ENCODE measurements at regions not wholly inside any gene's neighbourhood (a gene's known extent, or its start where the extent isn't known, plus 50 kb on each side); places are given as distances from the start of the nearest gene placed in this dataset.
"Not testable (repeated sequence)": the region's sequence is repeated elsewhere in the genome, so short reads cannot be mapped to it uniquely, and the experiment has no call there.

GRCh38 chr7:22043367-22043766 lies 97.7 kb upstream of the CDCA7L start:
- DNase-seq (no peak), ATAC-seq (ENCODE audit: poor library complexity) (no peak)
- intact Hi-C loops (cut with DNase I, micrococcal nuclease): no loop called here
- Mint-ChIP-seq H3K27ac (no peak overlapping the region), H3K4me3 (no peak overlapping the region), H3K36me3 (ENCODE audit: low read depth) (no peaks in the 10 kb centered on the region), H3K9me3 (no peaks in the 10 kb centered on the region), H3K27me3 (peaks cover 15% of the 10 kb centered on the region), H3K4me1 (ENCODE audit: low read depth) (no peaks in the 10 kb centered on the region)
- ChIA-PET CTCF (no interaction called here), POLR2A (no interaction called here)
- Histone ChIP-seq H3K27ac (ENCODE audit: low read depth in 1 of 2, low read length in 2 of 2) (no peak overlapping the region), H3K27me3 (ENCODE audit: control insufficient read depth in 1 of 2, insufficient read depth in 2 of 2, low read length in 2 of 2) (peaks cover 0 to 5% of the 10 kb centered on the region in 2 experiments), H3K4me3 (ENCODE audit: low read length) (no peak overlapping the region), H3K36me3 (ENCODE audit: insufficient read depth, low read length) (no peaks in the 10 kb centered on the region), H3K4me1 (ENCODE audit: insufficient read depth, low read length) (no peaks in the 10 kb centered on the region), H3K9me3 (ENCODE audit: control insufficient read depth in 1 of 2, insufficient read depth in 1 of 2, low read length in 2 of 2) (no peaks in the 10 kb centered on the region)
- TF ChIP-seq CTCF (IDR thresholded peaks at IDR 0.05): no peak

- Mint-ChIP-seq H3K9me3 (no peaks in the 10 kb centered on the region), H3K27me3 (peaks cover 20% of the 10 kb centered on the region), H3K4me1 (ENCODE audit: low read depth) (no peaks in the 10 kb centered on the region), H3K27ac (no peak overlapping the region), H3K4me3 (no peak overlapping the region), H3K36me3 (ENCODE audit: low read depth) (no peaks in the 10 kb centered on the region)
- ChIA-PET POLR2A (no interaction called here), CTCF (no interaction called here)
- Histone ChIP-seq H3K27ac (ENCODE audit: low read depth in 1 of 2, low read length in 2 of 2) (no peak overlapping the region), H3K9me3 (ENCODE audit: control insufficient read depth in 1 of 2, insufficient read depth in 1 of 2, low read length in 2 of 2) (no peaks in the 10 kb centered on the region), H3K4me1 (ENCODE audit: insufficient read depth, low read length) (no peaks in the 10 kb centered on the region), H3K36me3 (ENCODE audit: insufficient read depth, low read length) (no peaks in the 10 kb centered on the region), H3K4me3 (ENCODE audit: low read length) (no peak overlapping the region), H3K27me3 (ENCODE audit: control insufficient read depth in 1 of 2, insufficient read depth in 2 of 2, low read length in 2 of 2) (peaks cover 0 to 5% of the 10 kb centered on the region in 2 experiments)
- ATAC-seq (ENCODE audit: poor library complexity): no peak
- no peak for TF ChIP-seq CTCF (IDR thresholded peaks at IDR 0.05)
- DNase-seq: no peak
- intact Hi-C loops (cut with DNase I, micrococcal nuclease): no loop called here
Measured at GRCh38 chr7:22040923-22041595, 95.4 kb upstream of the CDCA7L start.

GRCh38 chr7:22039670-22040069 lies 94.0 kb upstream of the CDCA7L start:
- intact Hi-C loops (cut with DNase I, micrococcal nuclease): no loop called here
- Histone ChIP-seq H3K36me3 (ENCODE audit: insufficient read depth, low read length) (no peaks in the 10 kb centered on the region), H3K4me3 (ENCODE audit: low read length) (no peak overlapping the region), H3K9me3 (ENCODE audit: control insufficient read depth in 1 of 2, insufficient read depth in 1 of 2, low read length in 2 of 2) (no peaks in the 10 kb centered on the region), H3K27me3 (ENCODE audit: control insufficient read depth in 1 of 2, insufficient read depth in 2 of 2, low read length in 2 of 2) (peaks cover 0 to 5% of the 10 kb centered on the region in 2 experiments), H3K4me1 (ENCODE audit: insufficient read depth, low read length) (no peaks in the 10 kb centered on the region), H3K27ac (ENCODE audit: low read depth in 1 of 2, low read length in 2 of 2) (no peak overlapping the region)
- no peak for TF ChIP-seq CTCF (IDR thresholded peaks at IDR 0.05)
- ATAC-seq (ENCODE audit: poor library complexity) (no peak), DNase-seq (no peak)
- no peaks in the 10 kb centered on the region for H3K36me3 Mint-ChIP-seq (ENCODE audit: low read depth)
- no peak overlapping the region for H3K4me3 Mint-ChIP-seq
- POLR2A ChIA-PET: no interaction called here
- no peak overlapping the region for H3K27ac Mint-ChIP-seq
- CTCF ChIA-PET: no interaction called here
- no peaks in the 10 kb centered on the region for H3K4me1 Mint-ChIP-seq (ENCODE audit: low read depth)
- H3K9me3 Mint-ChIP-seq: no peaks in the 10 kb centered on the region
- peaks cover 20% of the 10 kb centered on the region for H3K27me3 Mint-ChIP-seq

- DNase-seq; H3K4me3 Mint-ChIP-seq; ATAC-seq (ENCODE audit: poor library complexity); H3K36me3 ChIP-seq (ENCODE audit: insufficient read depth, low read length); POLR2A ChIA-PET; H3K4me1 Mint-ChIP-seq (ENCODE audit: low read depth); H3K36me3 Mint-ChIP-seq (ENCODE audit: low read depth); H3K9me3 Mint-ChIP-seq; H3K4me1 ChIP-seq (ENCODE audit: insufficient read depth, low read length); H3K27ac ChIP-seq (ENCODE audit: low read depth in 1 of 2, low read length in 2 of 2); intact Hi-C loops (cut with DNase I, micrococcal nuclease); H3K27ac Mint-ChIP-seq; CTCF ChIA-PET; H3K27me3 Mint-ChIP-seq; H3K27me3 ChIP-seq (ENCODE audit: control insufficient read depth in 1 of 2, insufficient read depth in 2 of 2, low read length in 2 of 2); H3K9me3 ChIP-seq (ENCODE audit: control insufficient read depth in 1 of 2, insufficient read depth in 1 of 2, low read length in 2 of 2); H3K4me3 ChIP-seq (ENCODE audit: low read length): not testable (repeated sequence)
Measured at GRCh38 chr7:22032356-22032755, 86.7 kb upstream of the CDCA7L start.

- POLR2A ChIA-PET, CTCF ChIA-PET: not testable (repeated sequence)
Measured at GRCh38 chr7:22028656-22029055, 83.0 kb upstream of the CDCA7L start.

More at GRCh38 chr7:22028656-22029055, 83.0 kb upstream of the CDCA7L start:
- H3K4me1 ChIP-seq (ENCODE audit: insufficient read depth, low read length); DNase-seq; H3K27me3 ChIP-seq (ENCODE audit: control insufficient read depth in 1 of 2, insufficient read depth in 2 of 2, low read length in 2 of 2); H3K36me3 Mint-ChIP-seq (ENCODE audit: low read depth); H3K4me3 Mint-ChIP-seq; H3K9me3 ChIP-seq (ENCODE audit: control insufficient read depth in 1 of 2, insufficient read depth in 1 of 2, low read length in 2 of 2); H3K4me3 ChIP-seq (ENCODE audit: low read length); H3K36me3 ChIP-seq (ENCODE audit: insufficient read depth, low read length); ATAC-seq (ENCODE audit: poor library complexity); H3K9me3 Mint-ChIP-seq; H3K4me1 Mint-ChIP-seq (ENCODE audit: low read depth); H3K27ac Mint-ChIP-seq; H3K27ac ChIP-seq (ENCODE audit: low read depth in 1 of 2, low read length in 2 of 2); intact Hi-C loops (cut with DNase I, micrococcal nuclease): not testable (repeated sequence)
- peaks cover 10% of the 10 kb centered on the region for H3K27me3 Mint-ChIP-seq
